GM12892 (cell line): ENCODE measurements at regions not wholly inside any gene's neighbourhood (a gene's known extent, or its start where the extent isn't known, plus 50 kb on each side); places are given as distances from the start of the nearest gene placed in this dataset.

Source experiments
- POLR2A ChIP-seq: IDR thresholded peaks from 2 replicates; pipeline ENCODE4 v1.6.1; 2011; ENCODE audit warnings: low read depth, low read length, control low read depth
- POLR2AphosphoS5 ChIP-seq: IDR thresholded peaks from 2 replicates; pipeline ENCODE4 v1.6.1; 2011; ENCODE audit warnings: low read depth, low read length, control low read depth
- TAF1 ChIP-seq: IDR thresholded peaks from 2 replicates; pipeline ENCODE4 v1.6.1; 2011; ENCODE audit warnings: low read depth, mild to moderate bottlenecking, control low read depth, low read length, borderline replicate concordance

- TF ChIP-seq POLR2A (no peak), TAF1 (no peak), POLR2AphosphoS5 (no peak)
Observed at GRCh38 chr13:107960301-107960700, 255.0 kb downstream of the LIG4 start.
